GM18861 (cell line): ENCODE measurements at regions not wholly inside any gene's neighbourhood (a gene's known extent, or its start where the extent isn't known, plus 50 kb on each side); places are given as distances from the start of the nearest gene placed in this dataset.
"Not testable (repeated sequence)": the region's sequence is repeated elsewhere in the genome, so short reads cannot be mapped to it uniquely, and the experiment has no call there.

ENCODE experiments used
- ATAC-seq: cut with Tn5 transposase; IDR thresholded peaks from one replicate; pipeline ENCODE4 v1.9.1; 2021; ENCODE audit not compliant: unreplicated experiment

DNA sequence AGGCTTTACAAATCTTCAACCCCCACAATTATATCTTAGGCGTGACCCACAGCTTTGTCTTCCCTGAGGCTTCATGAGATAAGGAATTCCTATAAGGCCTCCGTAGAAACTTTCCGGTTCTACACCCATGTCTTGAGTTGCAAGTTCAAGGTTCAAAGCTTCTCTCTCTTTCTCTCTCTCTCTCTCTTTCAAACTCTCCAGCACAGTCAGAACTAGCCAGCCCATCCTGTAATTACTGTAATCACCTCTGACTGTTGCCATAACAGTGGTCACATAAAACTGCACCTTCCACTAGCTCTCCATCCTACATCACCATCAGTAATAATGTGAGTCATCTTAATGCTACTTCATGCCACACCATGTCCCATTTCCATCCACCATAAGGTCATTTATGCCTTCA lies 90.0 kb upstream of the NFASC start:
- no peak for ATAC-seq

DNA sequence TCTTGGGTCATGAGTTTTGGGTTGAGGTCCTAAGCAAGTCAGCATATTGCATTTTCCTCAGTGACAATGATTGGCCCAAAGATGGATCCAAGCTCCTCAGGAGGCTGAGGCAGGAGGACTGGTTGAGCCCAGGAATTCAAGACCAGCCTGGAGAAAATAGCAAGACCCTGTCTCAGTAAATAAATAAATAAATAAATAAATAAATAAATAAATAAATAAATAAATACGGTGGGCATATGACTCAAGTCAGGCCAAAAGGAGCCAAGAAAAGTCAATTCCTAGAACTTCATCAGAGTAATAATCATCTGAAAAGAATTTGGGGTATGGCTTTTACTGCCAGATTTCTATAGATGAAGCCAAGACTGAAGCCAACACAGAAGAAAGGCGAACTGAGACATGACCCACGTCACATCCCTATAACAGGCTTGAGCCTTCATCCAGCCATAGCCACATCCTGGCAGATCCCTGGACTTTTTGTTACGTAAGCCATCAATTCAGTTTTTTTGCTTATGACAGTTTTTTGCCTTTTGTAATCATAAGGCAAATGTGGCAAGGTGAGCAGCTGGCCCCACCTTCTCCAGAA lies 88.5 kb upstream of the NFASC start:
- ATAC-seq: no peak

DNA sequence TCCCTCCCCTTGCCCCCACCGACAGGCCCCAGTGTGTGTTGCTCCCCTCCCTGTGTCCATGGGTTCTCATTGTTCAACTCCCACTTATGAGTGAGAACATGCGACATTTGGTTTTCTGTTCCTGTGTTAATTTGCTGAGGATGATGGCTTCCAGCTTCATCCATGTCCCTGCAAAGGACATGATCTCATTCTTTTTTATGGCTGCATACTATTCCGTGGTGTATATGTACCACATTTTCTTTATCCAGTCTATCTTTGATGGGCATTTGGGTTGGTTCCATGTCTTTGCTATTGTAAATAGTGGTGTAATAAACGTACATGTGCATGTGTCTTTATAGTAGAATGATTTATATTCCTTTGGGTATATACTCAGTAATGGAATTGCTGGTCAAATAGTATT lies 85.6 kb upstream of the NFASC start:
- not testable (repeated sequence) for ATAC-seq

DNA sequence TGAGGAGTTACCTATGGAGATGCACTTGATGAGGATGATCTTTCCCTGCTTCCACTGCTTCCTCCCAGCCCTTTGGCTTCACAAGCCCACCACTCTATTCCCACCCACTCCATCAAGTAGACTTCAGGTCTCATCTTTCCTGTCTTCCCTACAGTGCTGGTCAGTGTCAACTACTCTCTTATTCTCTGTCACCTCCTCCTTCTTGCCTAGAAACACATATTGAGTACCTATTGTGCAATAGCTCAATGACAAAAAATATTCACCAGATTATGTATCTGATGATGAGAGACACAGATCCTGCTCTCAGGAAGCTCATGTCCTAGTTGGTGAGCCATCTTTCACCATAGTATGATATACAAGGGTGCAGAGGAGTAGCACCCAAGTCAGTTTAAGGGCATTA lies 82.2 kb upstream of the NFASC start:
- ATAC-seq: no peak

DNA sequence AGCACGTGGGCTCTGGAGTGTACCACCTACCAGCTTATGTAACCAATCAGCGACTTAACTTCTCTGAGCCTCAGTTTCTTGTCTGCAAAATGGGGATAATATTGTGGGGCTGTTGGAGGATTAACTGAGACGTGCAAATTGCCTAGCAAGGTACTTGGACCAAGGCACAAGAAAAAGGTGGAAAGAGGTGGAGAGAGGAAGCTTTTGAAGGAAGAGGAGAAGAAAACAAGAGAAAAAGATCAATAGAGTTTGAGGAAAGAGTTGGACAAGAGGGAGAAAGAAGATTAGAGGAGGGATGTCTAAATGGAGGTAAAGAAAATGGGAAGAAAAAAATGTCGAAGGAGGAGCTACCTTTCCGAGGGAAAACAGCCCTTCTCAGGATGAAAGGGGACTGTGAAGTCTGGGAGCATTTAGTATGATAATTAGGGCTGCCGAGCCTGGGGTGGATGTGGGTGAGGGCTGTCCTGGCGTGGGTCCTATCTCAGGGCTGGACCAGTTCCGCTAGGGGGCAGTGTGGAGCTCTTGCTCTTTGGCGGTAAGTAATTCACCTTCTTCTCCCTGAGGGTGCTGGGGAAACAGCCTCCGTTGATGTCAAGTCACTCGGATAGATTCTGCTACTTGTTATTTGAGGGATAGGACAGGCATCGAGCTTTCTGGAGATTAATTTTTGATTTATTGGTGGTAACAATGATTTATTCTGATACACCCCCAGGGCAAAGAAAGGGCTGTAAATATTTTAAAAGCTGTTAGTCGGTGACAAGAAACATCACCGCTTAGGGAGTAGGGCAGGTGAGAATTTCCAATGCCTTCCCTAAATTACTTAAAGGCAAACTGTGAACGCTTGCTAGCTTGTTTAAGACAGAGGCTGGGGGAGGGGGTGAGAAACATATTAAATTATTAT lies 79.0 kb upstream of the NFASC start:
- no peak for ATAC-seq

DNA sequence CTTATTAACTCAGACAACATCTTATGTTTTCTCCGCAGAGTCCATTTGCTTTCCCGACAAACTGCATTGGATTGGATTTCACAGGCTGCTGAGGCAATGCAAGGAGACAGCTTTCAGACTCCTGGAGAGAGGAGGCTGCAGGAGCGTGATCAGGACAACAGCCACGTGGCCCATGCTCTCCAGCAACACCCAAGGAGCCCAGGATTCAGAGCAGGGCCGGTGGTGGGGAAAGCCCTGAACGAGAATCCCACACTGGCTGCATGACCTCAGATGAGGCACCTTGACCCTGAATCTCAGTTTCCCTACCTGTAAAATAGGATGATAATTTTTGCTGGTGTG lies 78.3 kb upstream of the NFASC start:
- no peak for ATAC-seq

DNA sequence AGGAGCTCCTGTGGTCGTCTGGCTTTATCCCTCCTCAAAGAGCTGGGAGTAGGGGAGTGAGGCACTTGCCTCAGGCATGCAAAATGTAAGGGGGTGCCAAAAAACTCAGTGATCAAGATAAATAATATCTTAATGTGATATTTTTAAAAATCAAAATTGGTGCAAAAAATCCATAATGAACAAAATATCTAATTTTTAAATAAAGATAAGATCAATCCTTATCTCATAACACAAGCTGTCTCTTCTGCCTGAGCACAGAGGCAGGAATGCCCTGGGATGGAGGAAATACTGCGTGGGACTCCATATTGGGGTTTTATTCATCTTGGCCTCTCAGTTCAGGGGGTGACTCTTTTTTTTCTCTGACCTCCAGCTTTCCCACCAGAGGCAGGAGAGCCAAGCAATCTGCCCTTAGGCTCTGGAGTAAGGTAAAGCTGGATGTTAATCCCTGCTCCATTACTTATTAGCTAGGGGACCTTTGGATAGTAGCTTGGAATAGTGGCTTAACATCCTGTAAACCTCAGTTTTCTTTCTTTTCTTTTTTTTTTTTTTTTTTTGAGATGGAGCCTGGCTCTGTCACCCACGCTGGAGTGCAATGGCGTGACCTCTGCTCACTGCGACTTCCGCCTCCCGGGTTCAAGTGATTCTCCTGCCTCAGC lies 77.3 kb upstream of the NFASC start:
- ATAC-seq: no peak

DNA sequence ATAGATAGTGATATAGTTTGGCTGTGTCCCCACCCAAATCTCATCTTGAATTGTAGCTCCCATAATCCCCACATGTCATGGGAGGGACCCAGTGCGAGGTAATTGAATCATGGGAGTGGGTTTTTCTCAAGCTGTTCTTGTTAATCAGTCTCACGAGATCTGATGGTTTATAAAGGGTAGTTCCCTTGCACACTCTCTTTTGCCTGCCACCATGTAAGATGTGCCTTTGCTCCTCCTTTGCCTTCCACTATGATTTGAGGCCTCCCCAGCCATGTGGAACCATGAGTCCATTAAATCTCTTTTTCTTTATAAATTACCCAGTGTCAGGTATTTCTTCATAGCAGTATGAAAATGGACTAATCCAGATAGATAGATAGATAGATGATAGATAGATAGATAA lies 73.8 kb upstream of the NFASC start:
- ATAC-seq: not testable (repeated sequence)

DNA sequence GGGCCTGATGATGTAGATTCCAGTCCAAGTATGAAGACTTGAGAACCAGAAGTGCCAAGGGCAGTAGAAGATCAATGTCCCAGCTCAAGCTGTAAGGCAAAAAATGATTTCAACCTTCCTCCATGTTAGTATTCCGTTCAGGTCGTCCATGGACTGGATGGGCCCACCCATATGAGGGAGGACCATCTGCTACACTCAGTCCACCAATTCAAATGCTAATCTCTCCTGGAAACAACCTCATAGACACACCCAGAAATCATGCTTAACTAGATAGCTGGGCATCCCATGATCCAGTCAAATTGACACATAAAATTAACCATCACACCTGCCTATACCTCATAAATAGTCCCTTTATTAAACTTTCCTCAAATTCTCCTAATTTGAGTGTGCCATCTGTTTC lies 73.3 kb upstream of the NFASC start:
- ATAC-seq: no peak

DNA sequence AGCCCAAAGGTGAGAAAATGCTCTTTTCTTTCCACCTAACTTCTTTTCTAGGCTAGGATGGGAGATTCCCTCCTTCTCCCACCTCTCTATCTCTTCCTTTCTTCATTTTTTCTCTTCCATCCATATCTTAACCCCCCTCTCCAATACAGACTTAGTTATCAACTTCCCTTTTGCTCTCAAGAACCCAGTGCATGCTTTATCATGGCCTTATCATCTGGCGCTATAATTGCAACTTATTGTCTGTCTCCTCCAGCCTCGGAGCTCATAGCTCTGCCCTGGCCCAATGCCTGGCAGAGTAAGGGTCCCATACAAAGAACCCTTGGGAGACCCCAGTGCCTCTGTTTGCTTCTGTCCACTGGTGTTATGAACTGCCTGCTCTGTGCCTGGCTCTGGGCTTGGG lies 71.0 kb upstream of the NFASC start:
- ATAC-seq: no peak

DNA sequence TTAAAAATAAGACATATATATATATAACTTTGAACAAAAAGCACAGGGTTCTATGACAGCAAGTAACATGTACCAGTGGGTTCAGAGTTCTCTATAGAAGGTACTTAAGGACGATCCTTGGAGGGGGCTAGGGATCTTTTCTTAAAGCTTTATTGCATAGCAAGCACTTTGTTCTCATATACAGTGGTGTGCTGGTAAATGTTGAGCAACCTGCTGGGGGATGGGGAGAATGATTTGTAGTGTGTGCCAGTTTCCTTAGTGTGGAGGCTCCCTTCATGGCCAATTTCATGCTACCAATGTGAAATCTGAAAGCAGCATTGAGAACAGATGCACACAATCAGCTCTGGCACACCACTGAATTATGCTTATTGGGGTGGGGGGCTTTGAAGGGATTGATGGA lies 69.5 kb upstream of the NFASC start:
- ATAC-seq: no peak

DNA sequence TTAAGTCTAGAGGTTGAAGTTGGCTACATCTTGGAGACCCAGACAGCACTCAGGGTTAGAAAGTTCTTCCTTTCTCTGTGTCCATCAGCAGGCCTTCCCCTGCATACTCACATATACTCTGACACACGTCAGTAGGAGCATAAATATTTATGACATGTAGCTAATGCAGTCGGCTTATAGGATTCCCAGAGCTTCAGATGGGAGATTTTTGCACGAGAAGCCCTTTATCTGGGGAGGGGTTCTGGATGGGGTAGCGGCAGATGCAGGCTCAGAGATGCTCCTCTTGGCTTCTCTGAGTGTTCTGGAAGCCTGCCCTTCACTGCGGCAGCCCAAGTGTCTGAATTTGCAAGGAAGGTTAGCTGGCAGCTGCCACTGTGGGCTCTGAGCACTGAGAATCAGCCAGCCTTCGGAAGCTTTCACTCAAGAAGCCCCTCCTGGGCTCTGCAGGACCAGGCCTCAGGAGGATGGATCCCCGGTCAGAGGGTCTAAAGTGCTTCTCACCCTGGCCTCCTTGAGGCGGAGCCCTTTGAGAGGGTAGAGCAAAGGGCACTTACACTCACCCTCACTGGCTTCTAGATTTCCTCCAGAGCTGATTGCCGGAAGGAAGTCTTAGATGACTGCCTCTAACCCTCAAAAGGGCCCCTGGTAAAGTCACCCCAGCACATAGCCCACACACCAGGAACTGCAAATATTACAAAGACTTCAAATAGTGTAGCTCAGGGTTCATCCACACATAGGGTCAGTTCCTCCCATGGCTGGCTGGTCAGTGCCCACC lies 68.1 kb upstream of the NFASC start:
- ATAC-seq: no peak

DNA sequence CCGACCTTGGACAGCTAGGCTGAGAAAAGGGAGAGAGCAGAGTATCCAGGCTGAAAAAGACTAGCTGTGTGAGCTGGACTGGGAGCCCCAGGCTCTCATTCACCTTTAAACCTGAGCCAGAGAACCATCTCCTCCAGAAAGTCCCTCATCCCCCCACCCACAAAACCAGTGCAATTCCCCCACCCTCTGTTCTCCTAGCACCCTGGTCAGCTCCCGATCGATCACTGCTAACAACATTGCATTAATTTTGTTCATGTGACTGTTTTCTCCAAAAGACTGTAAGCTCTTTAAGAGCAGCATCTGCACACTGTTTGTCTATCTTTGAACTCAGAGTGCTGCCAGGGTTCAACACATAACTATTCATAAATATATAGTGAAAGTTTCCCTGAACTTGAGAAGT lies 67.1 kb upstream of the NFASC start:
- no peak for ATAC-seq

DNA sequence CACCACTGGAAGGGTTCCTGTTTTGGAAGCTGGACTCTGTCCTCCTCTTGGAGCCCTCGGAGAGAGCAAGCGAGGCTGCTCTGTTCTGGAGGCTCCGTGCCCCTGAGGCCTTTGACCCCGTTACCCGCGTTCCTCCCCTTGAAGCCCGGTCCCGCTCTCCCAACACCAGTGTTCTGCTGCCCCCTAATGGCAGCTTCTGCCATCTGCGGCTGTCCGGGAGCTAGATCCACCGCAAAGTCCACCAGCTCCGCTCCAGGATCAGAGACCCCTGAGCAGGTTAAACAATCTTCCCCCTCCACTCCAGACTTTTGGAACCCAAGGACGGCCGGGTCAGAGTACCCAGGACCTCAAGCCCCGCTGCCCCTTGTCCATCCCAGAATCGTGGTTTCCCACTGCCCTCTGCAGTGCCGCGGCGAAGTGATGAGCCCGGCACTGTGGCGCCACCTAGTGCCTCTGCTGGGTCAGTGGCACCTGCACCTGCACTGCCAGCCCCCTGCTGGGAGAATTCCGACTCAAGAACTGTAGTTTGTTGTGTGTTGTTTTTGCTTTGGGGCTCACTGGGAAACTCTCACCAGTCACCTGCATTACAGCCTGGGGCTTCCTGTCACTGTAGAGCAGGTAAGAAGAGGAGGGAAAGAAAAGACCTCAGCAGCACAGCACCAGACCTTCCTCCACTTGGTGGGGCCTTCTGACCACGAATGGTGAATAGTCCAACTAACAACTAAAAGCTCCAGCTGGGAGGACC lies 63.5 kb upstream of the NFASC start:
- peak; percentile 70 for ATAC-seq

DNA sequence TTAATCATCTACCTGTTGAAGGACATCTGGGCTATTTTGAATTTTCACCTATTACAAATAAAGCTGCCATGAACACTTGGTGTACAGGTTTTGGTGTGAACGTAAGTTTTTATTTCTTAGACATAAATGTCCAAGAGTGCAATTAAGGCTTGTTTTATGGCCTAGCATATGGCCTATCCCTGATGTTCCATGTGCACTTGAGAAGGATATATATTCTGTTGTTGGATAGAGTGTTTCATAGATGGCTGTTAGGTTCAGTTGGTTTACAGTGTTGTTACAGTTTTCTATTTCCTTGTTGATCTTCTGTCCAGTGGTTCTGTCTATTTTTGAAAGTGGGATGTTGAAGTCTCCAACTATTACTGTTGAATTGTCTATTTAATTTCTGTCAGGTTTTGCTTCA lies 61.2 kb upstream of the NFASC start:
- ATAC-seq: no peak

DNA sequence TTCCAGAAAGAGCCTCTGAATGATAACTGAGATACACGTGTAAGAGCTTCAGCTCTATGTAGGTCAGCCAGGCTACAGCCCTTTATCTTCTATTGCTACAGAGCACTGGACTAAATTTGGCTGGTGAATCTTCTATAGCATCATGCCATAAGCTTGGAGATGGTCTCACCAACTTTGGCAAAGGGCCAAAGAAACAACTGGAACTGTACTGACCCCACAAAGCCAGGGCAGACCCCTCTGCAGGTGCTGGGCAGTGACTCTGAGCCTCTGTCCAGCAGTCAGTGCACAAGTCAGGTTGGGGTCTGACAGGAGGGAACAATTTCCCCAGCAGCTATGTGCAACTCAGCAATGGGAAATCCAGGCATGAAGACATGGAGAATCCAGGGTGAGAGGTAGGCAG lies 57.8 kb upstream of the NFASC start:
- no peak for ATAC-seq

DNA sequence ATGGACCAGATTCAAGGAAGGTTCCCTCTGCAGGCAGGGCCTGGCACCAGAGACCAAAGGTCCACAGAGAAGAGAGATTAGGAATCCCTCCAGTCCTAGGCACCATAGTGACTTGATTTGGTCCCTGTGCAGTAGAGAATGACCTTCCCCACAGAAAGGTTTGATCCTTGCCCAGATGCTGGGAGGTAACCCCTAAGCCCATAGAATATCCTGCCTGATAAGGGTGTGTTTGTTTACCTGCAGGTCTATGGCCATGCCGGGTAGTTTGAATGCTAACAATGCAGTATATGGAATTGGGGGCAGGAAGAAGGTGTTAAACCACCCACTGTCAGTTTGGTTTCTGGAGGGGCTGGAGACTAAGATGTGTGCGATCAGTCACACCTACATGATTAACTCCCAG lies 57.1 kb upstream of the NFASC start:
- ATAC-seq: no peak

DNA sequence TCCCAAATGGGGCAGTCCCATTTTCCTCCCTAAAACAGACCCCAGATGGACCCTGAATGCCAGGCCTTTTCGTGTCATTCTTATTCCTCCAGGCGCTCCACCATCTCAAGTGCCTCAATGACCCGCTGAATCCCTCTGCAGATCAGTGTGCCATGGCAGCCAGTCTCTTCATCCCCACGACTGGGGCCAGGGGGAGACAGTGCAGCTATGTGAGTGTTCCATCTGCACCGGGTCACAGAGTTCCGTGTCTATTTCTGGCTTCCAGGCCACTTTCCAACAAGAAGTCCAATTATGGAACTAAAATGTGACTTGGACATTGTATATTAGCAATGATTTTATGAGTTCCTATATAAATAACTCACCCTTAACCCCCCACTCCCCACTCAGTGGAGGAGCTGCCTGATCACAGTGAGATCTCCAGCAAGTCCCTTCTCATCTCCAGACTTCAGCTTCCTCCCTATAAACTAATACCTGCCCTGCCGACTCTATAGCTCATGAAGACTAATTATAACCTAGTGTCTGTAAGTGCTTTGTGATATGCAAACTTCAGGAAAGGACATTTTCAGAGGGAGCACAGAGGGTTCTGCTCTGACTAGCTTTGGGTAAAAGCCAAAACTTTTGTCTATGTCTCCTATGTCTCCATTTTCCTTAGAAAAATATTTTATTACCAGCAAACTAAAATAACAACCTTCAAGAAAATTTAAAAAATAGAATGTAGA lies 56.3 kb upstream of the NFASC start:
- no peak for ATAC-seq

DNA sequence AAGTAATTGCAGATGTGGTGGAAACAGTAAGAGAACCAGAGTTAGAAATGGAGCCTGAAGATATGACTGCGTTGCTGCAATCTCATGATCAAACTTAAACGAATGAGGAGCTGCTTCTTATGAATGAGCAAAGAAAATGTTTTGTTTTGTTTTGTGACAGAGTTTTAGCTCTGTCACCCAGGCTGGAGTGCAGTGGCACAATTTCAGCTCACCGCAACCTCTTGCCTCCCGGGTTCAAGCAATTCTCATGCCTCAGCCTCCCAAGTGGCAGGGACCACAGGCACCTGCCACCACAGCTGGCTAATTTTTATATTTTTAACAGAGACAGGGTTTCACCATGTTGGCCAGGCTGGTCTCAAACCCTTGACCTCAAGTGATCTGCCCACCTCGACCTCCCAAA lies 53.3 kb upstream of the NFASC start:
- ATAC-seq: no peak

DNA sequence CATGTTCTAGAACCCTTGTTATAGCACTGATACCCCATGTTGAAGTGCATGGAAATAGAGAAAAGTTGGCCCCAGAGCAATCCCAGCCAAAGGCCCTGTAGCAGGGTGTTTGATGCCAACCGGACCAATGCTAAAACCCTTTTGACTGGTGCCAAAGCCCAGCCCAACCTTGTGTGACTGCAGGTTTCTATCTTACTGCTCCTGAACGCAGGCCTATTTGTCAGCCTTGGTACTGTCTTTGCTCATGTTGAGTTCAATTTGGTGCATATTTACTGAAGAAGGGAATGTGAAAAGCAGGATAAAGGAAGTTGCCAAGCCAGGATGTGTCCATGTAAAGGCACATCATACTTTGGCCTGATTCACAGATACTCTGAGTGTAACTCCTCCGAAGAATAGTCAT lies 51.7 kb upstream of the NFASC start:
- ATAC-seq: no peak
